ENCODE measurements at regions not wholly inside any gene's neighbourhood (a gene's known extent, or its start where the extent isn't known, plus 50 kb on each side); places are given as distances from the start of the nearest gene placed in this dataset.

DNA sequence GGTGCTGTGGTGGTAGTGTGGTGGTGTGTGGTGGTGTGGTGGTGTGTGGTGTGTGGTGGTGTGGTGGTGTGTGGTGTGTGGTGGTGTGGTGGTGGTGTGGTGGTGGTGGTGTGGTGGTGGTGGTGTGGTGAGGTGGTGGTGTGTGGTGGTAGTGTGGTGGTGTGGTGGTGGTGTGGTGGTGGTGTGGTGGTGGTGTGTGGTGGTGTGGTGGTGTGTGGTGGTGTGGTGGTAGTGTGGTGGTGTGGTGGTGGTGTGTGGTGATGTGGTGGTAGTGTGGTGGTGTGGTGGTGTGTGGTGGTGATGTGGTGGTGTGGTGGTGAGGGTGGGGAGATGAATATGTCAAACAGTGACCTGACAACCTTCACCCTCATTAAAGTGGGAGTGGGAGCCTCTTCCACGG is 55.6 kb upstream of the DLGAP1 start:
- TF ChIP-seq, protein P1, sequence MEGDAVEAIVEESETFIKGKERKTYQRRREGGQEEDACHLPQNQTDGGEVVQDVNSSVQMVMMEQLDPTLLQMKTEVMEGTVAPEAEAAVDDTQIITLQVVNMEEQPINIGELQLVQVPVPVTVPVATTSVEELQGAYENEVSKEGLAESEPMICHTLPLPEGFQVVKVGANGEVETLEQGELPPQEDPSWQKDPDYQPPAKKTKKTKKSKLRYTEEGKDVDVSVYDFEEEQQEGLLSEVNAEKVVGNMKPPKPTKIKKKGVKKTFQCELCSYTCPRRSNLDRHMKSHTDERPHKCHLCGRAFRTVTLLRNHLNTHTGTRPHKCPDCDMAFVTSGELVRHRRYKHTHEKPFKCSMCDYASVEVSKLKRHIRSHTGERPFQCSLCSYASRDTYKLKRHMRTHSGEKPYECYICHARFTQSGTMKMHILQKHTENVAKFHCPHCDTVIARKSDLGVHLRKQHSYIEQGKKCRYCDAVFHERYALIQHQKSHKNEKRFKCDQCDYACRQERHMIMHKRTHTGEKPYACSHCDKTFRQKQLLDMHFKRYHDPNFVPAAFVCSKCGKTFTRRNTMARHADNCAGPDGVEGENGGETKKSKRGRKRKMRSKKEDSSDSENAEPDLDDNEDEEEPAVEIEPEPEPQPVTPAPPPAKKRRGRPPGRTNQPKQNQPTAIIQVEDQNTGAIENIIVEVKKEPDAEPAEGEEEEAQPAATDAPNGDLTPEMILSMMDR (IDR thresholded peaks at IDR 0.05; ENCODE audit: control insufficient read depth, insufficient read depth, low read depth, low read length, missing control alignments): no peak
- DNase-seq (ENCODE audit: low read depth): no peak

DNA sequence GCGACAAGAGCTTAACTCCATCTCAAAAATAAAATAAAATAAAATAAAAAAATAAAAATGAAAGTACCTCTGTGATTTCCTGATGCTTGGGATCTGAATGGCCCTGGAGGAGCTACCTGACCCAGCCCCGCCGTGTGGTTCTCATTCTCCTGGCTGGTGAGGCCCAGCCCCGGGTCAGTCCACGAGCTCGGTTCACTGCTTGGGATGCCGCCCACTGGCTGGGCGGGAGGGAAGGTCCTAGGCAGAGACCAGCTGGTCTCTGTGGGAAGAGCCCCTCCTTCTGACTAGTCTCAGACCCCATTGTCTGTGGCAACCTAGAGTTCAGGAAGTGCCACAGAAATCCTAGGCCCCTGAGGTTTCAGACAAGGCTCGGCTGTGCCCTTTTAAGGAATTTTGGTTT is 55.1 kb upstream of the DLGAP1 start:
- no peak for DNase-seq (ENCODE audit: low read depth)
- no peak overlapping the region for H3K4me3 ChIP-seq (ENCODE audit: control insufficient read depth, low read depth, low read length)
- TF ChIP-seq, protein P1 (IDR thresholded peaks at IDR 0.05; ENCODE audit: control insufficient read depth, insufficient read depth, low read depth, low read length, missing control alignments): no peak

More for the DNA sequence above, 55.6 kb upstream of the DLGAP1 start:
- H3K4me3 ChIP-seq (ENCODE audit: control insufficient read depth, low read depth, low read length): no peak overlapping the region
